Pulmonary artery endothelial cell (primary cell): ENCODE measurements at regions not wholly inside any gene's neighbourhood (a gene's known extent, or its start where the extent isn't known, plus 50 kb on each side); places are given as distances from the start of the nearest gene placed in this dataset.
"Not testable (repeated sequence)": the region's sequence is repeated elsewhere in the genome, so short reads cannot be mapped to it uniquely, and the experiment has no call there.

Source experiments
- DNase-seq: peaks from one replicate; pipeline ENCODE4 v3.0.0-alpha.2; 2011; ENCODE audit warnings: low read depth, low spot score

DNA sequence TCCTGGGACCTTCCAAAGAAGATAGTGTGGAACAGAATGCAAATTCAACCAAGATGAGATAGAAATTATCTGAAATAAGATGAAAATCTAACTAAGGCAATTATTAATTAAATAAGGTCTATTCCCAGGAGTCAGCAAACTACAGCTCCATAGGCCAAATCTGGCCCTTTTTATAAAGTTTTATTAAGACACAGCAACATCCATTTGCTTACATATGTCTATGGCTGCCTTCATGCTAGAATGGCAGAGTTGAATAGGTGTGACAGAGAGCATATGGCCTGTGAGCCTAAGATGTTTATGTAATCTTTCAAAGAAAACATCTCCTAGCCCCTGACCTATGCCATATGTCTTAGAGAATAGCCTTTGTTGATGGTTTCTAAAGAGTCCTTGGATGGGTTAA, 503.0 kb downstream of the EDEM1 start:
- DNase-seq, result no peak

DNA sequence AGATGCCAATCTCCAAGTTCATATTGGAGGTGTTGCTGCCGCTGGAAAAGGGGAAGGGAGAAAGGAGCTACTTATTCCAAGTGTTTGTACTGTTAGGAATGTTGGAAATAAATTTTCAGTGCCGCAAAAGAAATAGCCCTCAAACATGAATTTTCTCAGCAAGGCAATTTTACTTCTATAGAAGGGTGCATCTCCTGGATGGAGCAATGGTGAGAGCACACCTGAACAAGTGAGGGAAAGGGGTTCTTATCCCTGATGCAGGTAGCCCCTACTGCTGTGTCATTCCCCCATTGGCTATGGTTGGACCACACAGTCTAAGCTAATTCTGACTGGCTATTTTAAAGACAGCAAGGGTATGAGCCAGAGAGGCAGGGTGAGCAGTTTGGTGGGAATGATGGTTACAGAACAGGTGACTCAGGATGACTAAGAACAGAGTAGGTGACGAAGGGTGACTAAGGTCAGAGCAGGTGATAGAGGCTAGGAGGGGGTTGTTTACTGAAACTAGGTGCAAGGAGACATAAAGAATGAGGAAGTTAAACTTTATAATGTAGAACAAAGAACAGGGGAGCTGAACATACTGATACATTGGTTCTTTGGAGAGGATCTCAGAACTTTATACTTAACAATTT, 503.5 kb downstream of the EDEM1 start:
- DNase-seq, result no peak

DNA sequence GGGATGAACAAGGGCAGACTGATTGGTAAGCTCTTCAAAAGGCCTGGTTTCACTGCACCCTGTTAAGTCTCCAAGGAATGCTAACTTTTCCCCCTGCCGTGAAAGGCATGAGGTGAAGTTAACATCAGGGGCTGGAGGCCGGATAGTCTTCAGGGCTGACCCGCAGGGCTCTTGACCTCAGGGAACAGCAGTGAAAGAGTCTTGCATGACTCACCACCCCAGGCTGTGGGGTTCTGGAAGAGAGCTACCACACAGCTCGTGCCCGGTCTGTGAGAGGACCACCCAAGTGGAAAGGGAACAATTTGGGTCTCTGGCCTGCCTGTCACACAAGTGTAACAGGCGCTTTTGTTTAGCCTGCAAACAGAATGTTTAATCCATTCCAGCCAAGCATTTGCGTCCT, 504.9 kb downstream of the EDEM1 start:
- no peak for DNase-seq

DNA sequence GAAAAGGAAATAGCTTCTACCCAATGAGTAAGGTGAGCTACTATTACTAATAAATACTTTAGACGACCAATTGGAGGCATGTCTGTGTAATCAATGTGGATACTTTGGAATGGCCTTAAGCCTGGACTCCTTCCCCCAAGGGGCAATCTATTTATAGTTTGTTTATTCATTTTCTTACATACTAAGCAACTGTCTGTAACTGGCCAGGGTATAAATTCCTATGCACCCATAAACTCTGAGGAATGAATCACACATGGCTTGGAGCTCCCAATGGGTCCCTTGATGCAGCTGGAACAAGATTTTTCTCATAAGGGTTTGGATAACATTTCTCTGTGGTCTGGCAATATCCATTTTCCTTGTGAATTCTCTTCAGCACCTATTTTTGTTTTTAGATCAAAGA, 506.8 kb downstream of the EDEM1 start:
- DNase-seq, result no peak

DNA sequence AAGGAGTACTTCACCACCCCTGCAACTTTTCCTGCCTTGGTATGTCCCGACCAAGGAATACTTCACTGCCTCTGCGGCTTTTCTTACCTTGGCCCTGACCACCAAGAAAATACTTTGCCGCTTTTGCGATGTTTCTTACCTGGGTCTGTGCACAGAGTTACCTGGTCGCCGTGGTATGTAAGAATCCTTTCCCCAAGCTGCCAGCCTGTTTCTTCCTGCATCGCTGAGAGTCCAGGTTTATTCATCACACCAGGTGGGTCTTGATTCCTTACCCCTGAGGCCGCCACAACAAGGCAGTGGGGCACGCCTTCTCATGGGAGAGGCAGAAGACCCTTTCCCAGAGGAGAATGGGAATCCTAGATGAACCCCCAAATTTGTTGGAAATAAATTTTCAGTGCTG, 511.3 kb downstream of the EDEM1 start:
- DNase-seq, result no peak

DNA sequence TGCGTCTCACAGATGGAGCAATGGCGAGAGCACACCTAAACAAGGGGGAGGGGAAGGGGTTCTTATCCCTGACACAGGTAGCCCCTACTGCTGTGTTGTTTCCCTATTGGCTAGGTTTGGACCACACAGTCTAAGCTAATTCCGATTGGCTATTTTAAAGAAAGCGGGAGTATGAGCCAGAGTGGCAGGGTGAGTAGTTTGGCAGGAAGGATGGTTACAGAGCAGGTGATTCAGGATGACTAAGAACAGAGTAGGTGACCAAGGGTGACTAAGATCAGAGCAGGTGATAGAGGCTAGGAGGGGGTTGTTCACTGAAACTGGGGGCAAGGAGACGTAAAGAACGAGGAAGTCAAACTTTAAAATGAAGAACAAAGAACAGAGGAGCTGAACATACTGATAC, 511.8 kb downstream of the EDEM1 start:
- no peak for DNase-seq

DNA sequence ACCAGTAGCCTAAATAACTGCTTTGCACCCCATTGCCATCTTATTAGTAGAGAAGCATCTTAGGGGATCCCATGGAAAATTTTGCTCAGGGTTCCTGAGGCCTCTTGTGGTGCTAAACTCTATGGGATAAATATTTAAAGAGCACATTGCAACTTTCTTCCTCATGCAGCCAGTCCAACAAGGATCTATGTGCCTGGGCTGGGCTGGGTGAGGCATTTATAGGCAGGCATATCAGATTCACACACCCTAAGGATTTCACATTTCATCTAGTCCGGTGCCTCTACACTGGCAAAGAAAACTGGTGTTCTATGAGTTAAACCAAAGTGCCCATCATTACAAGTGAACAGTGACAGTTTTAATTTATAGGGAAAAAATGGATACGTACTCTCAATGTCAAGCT, 512.3 kb downstream of the EDEM1 start:
- no peak for DNase-seq

DNA sequence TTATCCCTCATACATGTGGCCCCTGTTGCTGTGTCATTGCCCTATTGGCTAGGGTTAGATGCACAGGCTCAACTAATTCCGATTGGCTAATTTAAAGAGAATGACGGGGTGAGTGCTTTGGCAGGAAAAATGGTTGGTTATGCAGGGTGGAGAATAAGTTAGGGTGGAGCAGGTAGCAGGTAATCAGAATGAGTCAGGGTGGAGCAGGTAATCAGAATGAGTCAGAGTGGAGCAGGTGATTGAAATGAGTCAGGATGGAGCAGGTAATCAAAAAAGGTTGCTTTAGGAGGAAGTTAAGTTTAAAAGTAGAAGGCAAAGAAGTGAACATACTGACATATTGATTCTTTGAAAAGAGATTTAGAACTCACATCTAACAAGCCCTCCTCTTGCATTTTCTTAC, 513.5 kb downstream of the EDEM1 start:
- not testable (repeated sequence) for DNase-seq

DNA sequence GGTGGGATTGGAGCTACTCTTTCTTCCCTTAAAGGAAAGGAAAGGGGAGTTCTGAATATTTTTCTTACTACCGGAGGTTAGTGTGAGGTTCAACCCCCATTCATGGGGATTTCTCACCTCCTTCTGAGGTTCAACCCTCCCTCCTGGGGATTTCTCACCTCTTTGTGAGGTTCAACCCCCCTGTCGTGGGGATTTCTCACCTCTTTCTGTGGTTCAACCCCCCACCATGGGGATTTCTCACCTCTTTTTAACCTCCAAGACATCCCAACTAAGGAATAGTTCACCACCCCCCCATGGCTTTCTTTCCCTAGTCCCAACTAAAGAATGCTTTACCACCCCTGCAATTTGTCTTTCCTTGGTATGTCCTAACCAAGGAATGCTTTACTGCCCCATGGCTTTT, 520.3 kb downstream of the EDEM1 start:
- DNase-seq, result no peak

DNA sequence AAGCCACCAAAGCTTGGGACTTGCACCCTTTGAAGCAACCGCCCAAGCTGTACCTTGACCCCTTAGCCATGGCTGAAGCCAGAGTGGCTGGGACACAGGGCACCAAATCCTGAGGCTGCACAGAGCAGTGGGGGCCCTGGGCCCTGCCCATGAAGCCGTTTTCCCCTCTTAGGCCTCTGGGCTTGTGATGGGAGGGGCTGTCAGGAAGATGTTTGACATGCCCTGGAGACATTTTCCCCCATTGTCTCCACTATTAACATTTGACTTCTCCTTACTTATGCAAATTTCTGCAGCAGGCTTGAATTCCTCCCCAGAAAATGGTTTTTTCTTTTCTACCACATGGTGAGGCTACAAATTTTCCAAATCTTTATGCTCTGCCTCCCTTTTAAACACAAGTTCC, 522.2 kb downstream of the EDEM1 start:
- DNase-seq, result no peak

DNA sequence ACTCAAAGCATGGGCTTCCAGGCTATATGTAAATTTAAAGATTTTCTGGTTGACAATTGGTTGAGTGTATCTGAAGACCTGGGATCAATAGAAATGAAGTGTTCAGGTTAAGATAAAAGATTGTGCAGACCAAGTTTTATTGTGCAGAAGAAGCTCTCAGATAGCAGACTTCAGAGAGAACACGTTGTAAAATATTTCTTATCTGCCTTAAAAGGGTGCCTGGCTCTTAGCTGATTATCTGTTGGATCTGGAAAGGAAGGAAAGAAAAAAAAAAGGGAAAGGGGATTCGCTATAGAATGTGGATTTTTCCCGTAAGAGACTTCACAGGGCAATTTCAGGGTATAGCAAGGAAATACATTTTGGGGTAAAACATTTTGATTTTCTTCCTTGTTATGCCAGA, 523.2 kb downstream of the EDEM1 start:
- DNase-seq, result no peak

DNA sequence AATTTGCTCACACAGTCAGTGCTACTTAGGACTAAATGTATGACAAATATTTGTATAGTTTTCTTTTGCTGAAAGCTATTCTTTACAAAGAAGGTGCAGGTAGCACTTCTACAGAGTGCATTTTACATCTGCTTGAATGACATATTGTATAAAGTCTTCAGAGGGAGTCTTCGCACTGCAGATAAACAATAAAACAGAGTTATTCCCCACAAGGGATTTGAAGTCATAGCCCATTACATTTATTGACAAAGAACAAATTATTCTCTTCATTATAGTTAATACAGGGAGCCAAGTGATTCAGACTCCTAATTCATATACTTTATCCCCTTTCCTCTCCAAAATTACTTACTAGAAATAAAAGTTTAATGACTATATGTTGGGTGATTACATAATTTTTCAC, 529.7 kb downstream of the EDEM1 start:
- DNase-seq, result no peak

DNA sequence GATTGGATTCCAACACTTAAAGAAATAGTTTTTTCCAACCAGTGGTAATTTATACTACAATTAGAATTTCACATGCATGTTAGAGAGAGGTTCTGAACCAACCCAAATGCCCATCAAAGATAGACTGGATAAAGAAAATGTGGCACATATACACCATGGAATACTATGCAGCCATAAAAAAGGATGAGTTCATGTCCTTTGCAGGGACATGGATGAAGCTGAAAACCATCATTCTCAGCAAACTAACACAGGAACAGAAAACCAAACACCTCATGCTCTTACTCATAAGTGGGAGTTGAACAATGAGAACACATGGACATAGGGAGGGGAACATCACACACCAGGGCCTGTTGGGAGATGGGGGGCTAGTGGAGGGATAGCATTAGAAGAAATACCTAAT, 532.2 kb downstream of the EDEM1 start:
- not testable (repeated sequence) for DNase-seq

DNA sequence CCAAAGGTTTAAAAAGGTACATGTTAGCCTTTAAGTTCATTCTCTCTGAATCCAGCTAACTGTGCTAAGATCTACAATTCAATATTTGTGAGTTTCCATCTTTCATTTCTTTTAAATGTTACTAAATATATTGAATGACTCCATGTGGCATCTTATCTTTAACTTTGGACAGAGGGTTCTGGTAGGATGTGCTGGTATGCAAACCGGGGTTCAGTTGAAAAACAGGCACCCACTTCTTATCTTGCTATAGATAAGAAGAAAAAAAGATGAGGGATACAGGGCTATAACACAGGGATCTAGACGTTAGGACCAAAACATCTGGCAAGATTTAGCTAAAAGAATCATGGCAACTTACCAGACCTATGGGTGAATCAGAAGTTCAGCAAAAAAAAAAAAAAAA, 538.3 kb downstream of the EDEM1 start:
- DNase-seq, result no peak

DNA sequence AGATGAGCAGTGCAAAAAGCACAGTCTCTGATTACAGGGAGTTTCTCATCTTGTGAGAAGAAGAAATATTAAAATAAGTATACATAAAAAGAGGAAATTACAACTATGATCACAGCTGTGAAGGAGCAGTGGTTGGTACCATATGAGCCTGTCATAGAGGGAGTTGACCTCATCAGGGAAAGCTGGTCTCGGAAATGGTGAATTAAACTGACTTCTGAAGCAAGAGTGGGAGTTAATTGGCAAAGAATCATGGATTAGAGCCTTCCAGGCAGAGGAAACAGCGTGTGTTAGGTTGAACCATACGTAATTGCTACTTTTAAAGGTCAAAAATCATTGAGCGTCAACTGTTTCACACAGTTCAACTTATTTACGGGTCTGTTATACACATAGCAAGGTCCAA, 539.1 kb downstream of the EDEM1 start:
- DNase-seq, result no peak

DNA sequence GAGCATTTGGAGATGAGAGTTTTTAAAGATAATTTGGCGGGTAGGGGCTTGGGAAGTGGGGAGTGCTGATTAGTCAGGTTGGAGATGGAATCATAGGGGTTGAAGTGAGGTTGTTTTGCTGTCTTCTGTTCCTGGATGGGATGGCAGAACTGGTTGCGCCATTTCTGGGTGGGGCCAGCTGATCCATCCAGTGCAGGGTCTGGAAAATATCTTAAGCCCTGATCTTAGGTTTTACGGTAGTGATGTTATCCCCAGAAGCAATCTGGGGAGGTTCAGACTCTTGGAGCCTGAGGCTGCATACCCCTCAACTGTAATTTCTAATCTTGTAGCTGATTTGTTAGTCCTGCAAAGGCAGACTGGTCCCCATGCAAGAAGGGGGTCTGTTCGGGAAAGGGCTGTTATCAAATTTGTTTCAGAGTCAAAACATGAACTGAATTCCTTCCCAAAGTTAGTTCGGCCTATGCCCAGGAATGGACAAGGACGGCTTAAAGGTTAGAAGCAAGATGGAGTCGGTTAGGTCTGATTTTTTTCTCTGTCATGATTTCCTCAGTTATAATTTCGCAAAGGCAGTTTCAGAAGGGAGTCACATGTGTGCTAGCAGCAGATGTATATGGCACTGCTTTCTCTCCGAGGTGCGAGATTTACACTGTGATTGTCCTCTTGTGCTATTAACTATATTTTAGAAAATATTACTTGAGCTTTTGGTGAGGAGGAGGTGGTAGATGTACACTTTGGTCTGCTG, 540.4 kb downstream of the EDEM1 start:
- DNase-seq, result no peak

DNA sequence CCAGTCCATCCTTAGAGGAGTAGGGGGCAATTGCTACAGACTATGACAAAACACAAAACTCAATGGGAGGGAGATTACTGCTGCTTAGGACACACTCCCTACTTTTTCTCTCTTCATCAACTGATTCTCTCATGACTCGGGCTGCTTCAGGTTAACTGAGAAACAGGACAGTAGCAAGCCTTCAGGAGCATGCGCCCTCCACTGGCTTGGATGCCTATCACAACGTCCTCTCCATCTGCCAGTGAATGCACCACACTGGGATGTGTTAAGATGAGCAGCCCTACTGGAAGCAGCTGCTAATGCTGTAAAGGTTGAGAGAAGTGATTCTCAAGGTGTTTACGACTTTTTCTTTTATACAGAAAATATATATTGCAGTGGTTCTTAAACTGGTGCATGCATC, 542.3 kb downstream of the EDEM1 start:
- DNase-seq, result no peak

DNA sequence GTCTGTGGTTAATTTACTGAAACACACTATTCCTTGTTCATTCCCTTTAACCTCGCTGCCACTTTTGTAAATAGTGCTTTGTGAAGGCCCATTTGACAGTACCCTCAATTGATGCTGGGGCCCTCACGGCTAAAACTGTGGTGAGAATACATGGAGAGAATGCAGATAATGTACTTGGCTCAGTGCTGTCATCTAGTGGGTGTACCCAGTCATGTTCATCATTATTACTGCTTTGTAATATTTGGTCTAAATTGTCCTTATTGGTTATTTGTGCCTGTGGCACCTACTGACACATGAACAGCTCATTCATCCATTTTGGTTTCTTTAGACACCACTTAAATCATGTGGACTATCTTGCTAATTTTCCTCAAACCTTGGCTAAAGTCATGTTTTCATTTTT, 543.6 kb downstream of the EDEM1 start:
- no peak for DNase-seq

DNA sequence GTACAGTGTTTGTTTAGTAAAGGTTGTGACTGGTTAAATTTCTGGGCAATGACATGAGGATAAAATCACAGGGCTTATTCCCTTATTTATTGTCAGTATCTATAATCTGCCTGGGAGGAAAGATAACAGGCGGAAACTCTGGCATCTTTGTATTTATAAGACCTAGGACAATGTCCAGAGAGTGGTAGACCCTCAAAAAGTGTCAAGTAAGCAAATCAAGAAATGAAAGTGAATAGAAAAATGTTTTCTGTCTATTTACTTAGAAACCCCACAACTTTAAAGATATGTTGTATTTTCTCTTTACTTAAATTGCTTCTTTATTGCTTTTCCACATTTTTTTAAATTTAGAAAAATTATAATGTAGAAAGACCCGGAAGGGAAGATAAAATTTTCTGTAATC, 544.6 kb downstream of the EDEM1 start:
- no peak for DNase-seq

DNA sequence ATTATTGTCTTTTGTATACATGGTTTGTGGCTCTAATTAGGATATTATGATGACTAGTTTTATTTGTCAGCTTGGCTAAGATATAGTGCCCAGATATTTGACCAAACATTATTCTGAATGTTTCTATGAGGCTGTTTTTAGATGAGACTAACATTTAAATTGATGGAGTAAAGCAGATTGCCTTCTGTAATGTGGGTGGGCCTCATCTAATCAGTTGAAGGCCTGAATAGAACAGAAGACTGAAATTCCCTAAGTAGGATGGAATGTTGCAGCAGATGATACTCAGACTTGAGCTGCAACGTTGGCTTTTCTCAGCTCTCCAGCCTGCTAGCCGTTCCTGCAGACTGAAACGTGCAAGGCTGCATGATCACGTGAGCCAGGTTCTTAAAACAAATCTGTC, 546.5 kb downstream of the EDEM1 start:
- DNase-seq, result no peak

DNA sequence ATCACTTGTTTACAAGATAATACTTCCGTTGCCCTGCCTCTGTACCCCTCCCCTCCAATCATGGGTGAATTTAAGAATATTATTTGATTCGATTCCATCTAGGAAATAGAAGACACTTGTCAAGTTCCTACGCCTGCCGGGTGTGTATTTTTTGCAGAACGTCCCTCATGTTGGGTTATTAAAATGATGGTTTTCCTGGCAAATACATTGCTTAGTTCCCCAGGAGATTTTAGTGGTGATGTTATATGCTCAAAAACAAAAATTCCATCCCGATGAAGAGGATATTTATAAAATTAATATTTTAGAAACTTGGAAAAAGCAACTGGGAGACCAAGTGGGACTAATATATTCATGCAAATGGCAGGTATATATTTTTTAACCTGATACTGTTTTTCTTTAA, 548.4 kb downstream of the EDEM1 start:
- no peak for DNase-seq

DNA sequence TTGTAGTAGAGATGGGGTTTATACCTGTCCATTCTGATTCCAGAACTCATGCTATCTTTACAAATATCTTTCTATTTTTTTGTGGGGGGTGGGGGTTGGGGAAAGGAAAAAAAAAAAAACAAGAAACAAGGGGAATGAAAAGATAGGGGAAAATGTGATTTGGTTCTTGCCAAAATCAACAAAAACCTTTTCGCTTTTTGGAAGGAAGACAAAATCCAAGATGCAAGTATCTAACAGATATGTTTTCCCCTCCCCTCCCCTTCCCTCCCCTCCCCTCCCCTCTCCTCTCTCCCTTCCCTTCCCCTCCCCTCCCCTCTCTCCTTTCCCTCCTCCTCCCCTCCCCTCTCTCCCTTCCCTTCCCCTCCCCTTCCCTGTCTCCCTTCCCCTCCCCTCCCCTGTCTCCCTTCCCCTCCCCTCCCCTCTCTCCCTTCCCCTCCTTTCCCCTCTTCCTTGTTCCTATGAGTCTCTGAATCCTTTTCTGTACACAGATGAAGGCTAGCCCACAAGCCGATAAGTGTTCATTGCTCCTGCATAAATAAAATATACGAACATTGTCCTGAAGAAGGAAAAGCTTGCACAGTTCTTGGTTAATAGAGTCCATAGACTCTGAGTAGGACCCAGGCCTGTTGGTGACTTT, 551.9 kb downstream of the EDEM1 start:
- no peak for DNase-seq

DNA sequence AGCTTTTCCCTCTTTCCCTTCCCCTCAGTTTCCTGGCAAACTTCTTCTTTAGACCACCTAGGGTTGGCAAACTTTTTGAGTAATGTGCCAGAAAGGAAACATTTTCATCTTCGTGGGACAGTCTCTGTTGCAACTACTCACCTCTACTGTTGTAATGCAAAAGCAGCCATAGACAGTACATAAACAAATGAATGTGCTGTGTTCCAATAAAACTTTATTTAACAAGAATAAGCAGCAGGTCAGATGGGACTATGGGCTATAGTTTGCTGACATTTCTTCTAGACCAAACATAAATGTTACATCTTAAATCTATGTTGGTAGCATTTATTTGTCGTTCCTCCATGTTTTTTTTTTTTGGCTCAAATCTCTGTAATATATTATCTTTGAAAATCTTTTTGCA, 552.4 kb downstream of the EDEM1 start:
- DNase-seq, result no peak
